Fibroblast of pulmonary artery (primary cell): ENCODE measurements at regions not wholly inside any gene's neighbourhood (a gene's known extent, or its start where the extent isn't known, plus 50 kb on each side); places are given as distances from the start of the nearest gene placed in this dataset.

Experiments used
- DNase-seq: peaks from one replicate; pipeline ENCODE4 v3.0.0-alpha.2; 2010; ENCODE audit warnings: low read depth
- H3K4me3 ChIP-seq: replicated peaks from 2 replicates; pipeline ENCODE4 v1.5.1; 2011; ENCODE audit warnings: low read depth, mild to moderate bottlenecking, control low read depth, low read length, moderate library complexity
- CTCF ChIP-seq: IDR thresholded peaks from 2 replicates; pipeline ENCODE4 v1.5.1; 2011; ENCODE audit warnings: mild to moderate bottlenecking, control low read depth, low read length, inconsistent platforms; ENCODE audit errors: missing control alignments

- no peak for TF ChIP-seq CTCF
- no peak overlapping the region for H3K4me3 ChIP-seq
- no peak for DNase-seq
Measured at GRCh38 chr2:75319951-75320350, 120.6 kb upstream of the TACR1 start.

GRCh38 chr2:75317802-75318201, 118.5 kb upstream of the TACR1 start:
- TF ChIP-seq CTCF, result no peak
- DNase-seq, result no peak
- no peak overlapping the region for H3K4me3 ChIP-seq

GRCh38 chr2:75317316-75317715, 118.0 kb upstream of the TACR1 start:
- no peak for DNase-seq
- no peak for TF ChIP-seq CTCF
- H3K4me3 ChIP-seq, result no peak overlapping the region

- TF ChIP-seq CTCF, result no peak
- DNase-seq, result no peak
- no peak overlapping the region for H3K4me3 ChIP-seq
Measured at GRCh38 chr2:75315436-75315835, 116.1 kb upstream of the TACR1 start.

- no peak for DNase-seq
- TF ChIP-seq CTCF, result no peak
- no peak overlapping the region for H3K4me3 ChIP-seq
Measured at GRCh38 chr2:75311993-75312392, 112.7 kb upstream of the TACR1 start.

GRCh38 chr2:75311521-75311920, 112.2 kb upstream of the TACR1 start:
- no peak overlapping the region for H3K4me3 ChIP-seq
- no peak for DNase-seq
- TF ChIP-seq CTCF, result no peak

- TF ChIP-seq CTCF, result no peak
- no peak overlapping the region for H3K4me3 ChIP-seq
- no peak for DNase-seq
Measured at GRCh38 chr2:75310876-75311275, 111.6 kb upstream of the TACR1 start.
